Mesothelial cell of epicardium (in vitro differentiated cells): ENCODE measurements at regions not wholly inside any gene's neighbourhood (a gene's known extent, or its start where the extent isn't known, plus 50 kb on each side); places are given as distances from the start of the nearest gene placed in this dataset.

Experiments
- DNase-seq, 2 experiments: peaks; one replicate each; pipeline ENCODE4 v3.0.0; 2021; ENCODE audit warnings: low spot score in 2 of 2; ENCODE audit not compliant: unreplicated experiment in 2 of 2
- H3K27ac Mint-ChIP-seq: 2 replicates; pipeline ENCODE4 v1.8.0; 2021; ENCODE audit warnings: mixed read lengths
- H3K27me3 Mint-ChIP-seq: 2 replicates; pipeline ENCODE4 v1.8.0; 2021; ENCODE audit warnings: low read depth, mixed read lengths
- H3K36me3 Mint-ChIP-seq: 2 replicates; pipeline ENCODE4 v1.8.0; 2021; ENCODE audit warnings: mixed read lengths
- H3K4me1 Mint-ChIP-seq: 2 replicates; pipeline ENCODE4 v1.8.0; 2021; ENCODE audit warnings: mixed read lengths
- H3K4me3 Mint-ChIP-seq: 2 replicates; pipeline ENCODE4 v1.8.0; 2021; ENCODE audit warnings: mild to moderate bottlenecking, moderate library complexity, mixed read lengths
- H3K9me3 Mint-ChIP-seq: 2 replicates; pipeline ENCODE4 v1.8.0; 2021; ENCODE audit warnings: mixed read lengths
- TF ChIP-seq, protein P1 (sequence below): fragments of 200-600 bp; sonication (generic); IDR thresholded peaks from one replicate; pipeline ENCODE4 v1.5.0; 2021; ENCODE audit warnings: antibody characterized with exemption; ENCODE audit not compliant: unreplicated experiment

DNA sequence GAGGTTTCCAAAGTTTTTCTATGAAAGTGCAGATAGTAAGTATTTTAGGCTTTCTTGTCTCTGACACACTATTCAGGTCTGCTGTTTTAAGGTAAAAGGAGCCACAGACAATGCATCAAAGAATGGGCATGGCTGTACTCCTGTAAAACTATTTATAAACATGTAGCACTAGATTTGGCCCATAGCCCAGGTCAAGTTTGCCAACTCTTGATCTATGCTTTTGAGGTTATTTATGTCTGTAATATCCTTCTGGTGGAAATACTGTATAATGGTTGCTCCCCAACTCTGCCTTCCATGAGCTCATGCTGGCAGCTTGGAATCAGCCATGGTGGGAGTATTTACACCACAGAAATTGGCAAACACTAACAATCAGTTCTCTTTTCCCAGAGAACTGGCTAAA is 244.6 kb downstream of the BUB3 start:
- Mint-ChIP-seq H3K27me3 (peaks cover 9% of the 10 kb centered on the region), H3K4me3 (no peak overlapping the region), H3K27ac (no peak overlapping the region), H3K36me3 (no peaks in the 10 kb centered on the region), H3K4me1 (no peaks in the 10 kb centered on the region), H3K9me3 (peaks cover 9% of the 10 kb centered on the region)
- TF ChIP-seq, protein P1, sequence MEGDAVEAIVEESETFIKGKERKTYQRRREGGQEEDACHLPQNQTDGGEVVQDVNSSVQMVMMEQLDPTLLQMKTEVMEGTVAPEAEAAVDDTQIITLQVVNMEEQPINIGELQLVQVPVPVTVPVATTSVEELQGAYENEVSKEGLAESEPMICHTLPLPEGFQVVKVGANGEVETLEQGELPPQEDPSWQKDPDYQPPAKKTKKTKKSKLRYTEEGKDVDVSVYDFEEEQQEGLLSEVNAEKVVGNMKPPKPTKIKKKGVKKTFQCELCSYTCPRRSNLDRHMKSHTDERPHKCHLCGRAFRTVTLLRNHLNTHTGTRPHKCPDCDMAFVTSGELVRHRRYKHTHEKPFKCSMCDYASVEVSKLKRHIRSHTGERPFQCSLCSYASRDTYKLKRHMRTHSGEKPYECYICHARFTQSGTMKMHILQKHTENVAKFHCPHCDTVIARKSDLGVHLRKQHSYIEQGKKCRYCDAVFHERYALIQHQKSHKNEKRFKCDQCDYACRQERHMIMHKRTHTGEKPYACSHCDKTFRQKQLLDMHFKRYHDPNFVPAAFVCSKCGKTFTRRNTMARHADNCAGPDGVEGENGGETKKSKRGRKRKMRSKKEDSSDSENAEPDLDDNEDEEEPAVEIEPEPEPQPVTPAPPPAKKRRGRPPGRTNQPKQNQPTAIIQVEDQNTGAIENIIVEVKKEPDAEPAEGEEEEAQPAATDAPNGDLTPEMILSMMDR = no peak
- no peak for DNase-seq

DNA sequence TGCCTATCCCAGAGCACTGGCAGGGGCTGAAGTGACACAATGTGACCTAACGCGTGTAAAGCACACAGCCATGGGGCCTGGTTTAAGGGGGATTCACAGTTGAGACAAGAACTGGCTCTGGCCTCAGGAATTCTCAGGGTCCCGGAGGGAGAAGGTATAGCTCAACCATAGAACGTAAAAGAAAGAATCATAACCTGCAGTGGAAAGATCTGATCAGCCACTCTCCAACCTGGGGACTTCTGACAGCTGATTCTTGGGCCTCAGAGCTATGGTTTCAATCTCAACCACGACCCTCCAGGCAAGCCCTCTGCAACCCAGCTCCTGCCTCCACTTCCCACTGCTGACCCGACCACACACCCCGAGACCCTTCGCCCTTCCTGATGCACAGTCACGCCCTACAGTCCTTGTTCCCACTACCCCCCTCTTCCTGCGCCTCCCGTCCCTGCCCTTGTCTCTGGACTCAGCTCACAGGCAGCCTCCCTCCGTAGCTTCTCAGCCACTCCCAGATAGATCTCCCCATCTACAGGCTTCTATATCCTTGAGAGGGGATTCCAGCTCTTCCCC is 245.2 kb downstream of the BUB3 start:
- peaks cover 9% of the 10 kb centered on the region for H3K27me3 Mint-ChIP-seq
- peaks cover 15% of the 10 kb centered on the region for H3K9me3 Mint-ChIP-seq
- no peak overlapping the region for H3K4me3 Mint-ChIP-seq
- H3K27ac Mint-ChIP-seq = no peak overlapping the region
- no peaks in the 10 kb centered on the region for H3K36me3 Mint-ChIP-seq
- no peaks in the 10 kb centered on the region for H3K4me1 Mint-ChIP-seq
- TF ChIP-seq, protein P1 = no peak
- no peak for DNase-seq

DNA sequence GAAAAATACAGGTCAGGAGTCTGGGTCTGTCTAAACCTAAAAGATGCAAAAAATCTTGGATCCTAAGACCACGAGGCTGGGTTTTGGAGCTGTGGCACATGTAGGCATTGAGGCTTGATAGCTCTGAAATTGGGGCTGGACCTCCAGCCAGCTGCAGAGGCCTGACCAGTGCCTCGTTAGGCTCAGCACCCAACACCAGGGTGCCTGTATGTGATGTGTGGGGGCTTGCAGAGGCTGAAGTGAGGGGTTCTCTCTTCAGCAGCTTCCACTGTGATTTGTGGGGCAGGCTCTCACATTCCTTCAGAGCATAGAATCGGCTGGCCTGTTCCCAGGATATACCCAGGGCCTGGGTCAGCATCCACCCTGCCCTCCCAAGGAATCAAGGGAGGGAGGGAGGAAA is 247.8 kb downstream of the BUB3 start:
- Mint-ChIP-seq H3K27me3 (peaks cover 19% of the 10 kb centered on the region), H3K9me3 (peaks cover 29% of the 10 kb centered on the region), H3K27ac (no peak overlapping the region), H3K4me3 (no peak overlapping the region), H3K4me1 (no peaks in the 10 kb centered on the region), H3K36me3 (no peaks in the 10 kb centered on the region)
- TF ChIP-seq, protein P1 = no peak
- DNase-seq = no peak

DNA sequence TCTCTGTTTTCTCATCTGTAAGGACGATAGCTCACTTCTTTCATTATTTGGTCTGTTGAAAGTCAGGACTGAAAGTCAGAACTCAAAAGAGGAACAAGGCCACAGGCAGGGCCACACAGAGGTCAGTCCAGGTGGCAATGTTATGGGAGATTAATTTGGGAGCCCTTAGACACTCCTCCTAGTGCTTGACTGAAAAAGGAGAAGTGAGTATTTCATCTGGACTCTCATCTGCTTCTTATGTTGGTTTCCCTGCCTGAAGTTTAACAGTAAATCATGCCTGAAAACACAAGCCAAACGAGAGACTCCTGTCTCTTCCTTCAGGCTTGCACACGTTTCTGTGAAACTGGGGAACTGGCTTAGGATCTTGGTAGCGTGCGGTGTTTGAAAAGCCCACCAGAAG is 248.5 kb downstream of the BUB3 start:
- no peaks in the 10 kb centered on the region for H3K36me3 Mint-ChIP-seq
- H3K9me3 Mint-ChIP-seq = peaks cover 29% of the 10 kb centered on the region
- H3K27me3 Mint-ChIP-seq = peaks cover 23% of the 10 kb centered on the region

DNA sequence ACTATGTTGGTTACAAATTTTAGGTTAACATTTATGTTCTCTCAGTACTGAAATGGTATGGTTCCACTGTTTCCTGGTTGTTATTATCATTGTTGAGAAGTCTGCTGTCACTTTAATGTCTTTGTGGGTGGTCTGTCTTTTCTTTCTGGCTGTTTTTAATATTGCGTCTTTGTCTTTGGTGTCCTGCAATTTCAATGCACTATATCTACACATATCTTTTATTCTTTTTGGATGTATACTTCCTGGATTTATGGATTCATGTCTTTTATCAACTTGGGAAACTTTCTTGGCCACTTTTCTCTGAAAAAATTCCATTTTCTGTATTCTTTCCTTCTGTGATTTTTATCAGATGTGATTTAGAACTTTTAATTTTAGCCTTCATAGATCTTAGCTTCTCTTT is 250.2 kb downstream of the BUB3 start:
- Mint-ChIP-seq H3K4me3 (no peak overlapping the region), H3K27me3 (peaks cover 37% of the 10 kb centered on the region), H3K9me3 (peaks cover 29% of the 10 kb centered on the region), H3K36me3 (no peaks in the 10 kb centered on the region), H3K4me1 (no peaks in the 10 kb centered on the region), H3K27ac (no peak overlapping the region)
- DNase-seq = no peak
- TF ChIP-seq, protein P1 = no peak

More for the DNA sequence above, 248.5 kb downstream of the BUB3 start:
- Mint-ChIP-seq H3K4me1 (no peaks in the 10 kb centered on the region), H3K27ac (no peak overlapping the region), H3K4me3 (no peak overlapping the region)
- TF ChIP-seq, protein P1 = no peak
- DNase-seq = no peak

DNA sequence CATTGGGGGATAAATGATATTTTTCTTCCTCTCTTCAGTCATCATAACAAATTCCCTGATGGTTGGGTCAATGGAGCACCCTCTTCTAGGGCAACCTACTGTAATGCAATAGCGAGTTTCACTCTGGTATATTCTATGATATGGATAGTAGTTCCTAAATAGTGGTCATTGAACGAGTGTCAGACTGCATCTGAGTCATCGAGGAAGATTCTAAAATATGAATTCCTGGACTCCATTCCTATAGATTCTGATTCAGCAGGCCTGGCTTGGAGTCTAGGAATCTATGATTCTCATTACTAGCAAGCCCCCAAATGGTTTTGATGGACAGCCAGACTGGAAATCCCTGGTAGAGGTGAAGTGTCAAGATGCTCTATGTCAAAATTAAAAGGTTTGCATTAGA is 254.5 kb downstream of the BUB3 start:
- Mint-ChIP-seq H3K4me1 (no peaks in the 10 kb centered on the region), H3K4me3 (no peak overlapping the region), H3K36me3 (no peaks in the 10 kb centered on the region), H3K27me3 (peaks cover 70% of the 10 kb centered on the region), H3K27ac (no peak overlapping the region), H3K9me3 (peaks cover 26% of the 10 kb centered on the region)
- no peak for DNase-seq
- TF ChIP-seq, protein P1 = no peak
